ENCODE measurements at regions not wholly inside any gene's neighbourhood (a gene's known extent, or its start where the extent isn't known, plus 50 kb on each side); places are given as distances from the start of the nearest gene placed in this dataset.

- no peak for TF ChIP-seq FOSL1 (IDR thresholded peaks at IDR 0.05; ENCODE audit: insufficient read depth, low read depth, low read length)
- no peak for TF ChIP-seq ZNF274 (IDR thresholded peaks at IDR 0.05; ENCODE audit: borderline replicate concordance, extremely low read depth, low read length)
- TF ChIP-seq CTCF (IDR thresholded peaks at IDR 0.05; ENCODE audit: control extremely low read depth in 1 of 3, insufficient read depth in 1 of 3, low read depth in 1 of 3, low read length in 3 of 3): no peak
- TF ChIP-seq RAD21 (IDR thresholded peaks at IDR 0.05 in 1 of 2, conservative IDR thresholded peaks at IDR 0.05 in 1 of 2; ENCODE audit: low read depth in 2 of 2, low read length in 2 of 2): no peak
- no peak for TF ChIP-seq ASH2L (IDR thresholded peaks at IDR 0.05; ENCODE audit: low read length)
Measured at GRCh38 chr20:60950974-60951373, 301.1 kb upstream of the CDH4 start.

Data from H1 (cell line).